ENCODE measurements at regions not wholly inside any gene's neighbourhood (a gene's known extent, or its start where the extent isn't known, plus 50 kb on each side); places are given as distances from the start of the nearest gene placed in this dataset.

- TF ChIP-seq CTCF (IDR thresholded peaks at IDR 0.05) (no peak), POLR2A (IDR thresholded peaks at IDR 0.05) (no peak)
Measured at GRCh38 chr17:79316805-79317204, 242.2 kb downstream of the ENGASE start.
